Nephron progenitor cell (in vitro differentiated cells): ENCODE measurements at regions not wholly inside any gene's neighbourhood (a gene's known extent, or its start where the extent isn't known, plus 50 kb on each side); places are given as distances from the start of the nearest gene placed in this dataset.

ENCODE experiments used
- DNase-seq: peaks from one replicate; pipeline ENCODE4 v3.0.0; 2021
- H3K27ac Mint-ChIP-seq: 2 replicates; pipeline ENCODE4 v1.8.0; 2021; ENCODE audit warnings: mild to moderate bottlenecking, moderate library complexity, mixed read lengths
- H3K27me3 Mint-ChIP-seq: 2 replicates; pipeline ENCODE4 v1.8.0; 2021; ENCODE audit warnings: mild to moderate bottlenecking, low read depth, mixed read lengths; ENCODE audit not compliant: poor library complexity
- H3K36me3 Mint-ChIP-seq: 2 replicates; pipeline ENCODE4 v1.8.0; 2021; ENCODE audit warnings: low read depth, mixed read lengths
- H3K4me1 Mint-ChIP-seq: 2 replicates; pipeline ENCODE4 v1.8.0; 2021; ENCODE audit warnings: mixed read lengths
- H3K4me3 Mint-ChIP-seq: 2 replicates; pipeline ENCODE4 v1.8.0; 2021; ENCODE audit warnings: mild to moderate bottlenecking, moderate library complexity, mixed read lengths
- H3K9me3 Mint-ChIP-seq: 2 replicates; pipeline ENCODE4 v1.8.0; 2021; ENCODE audit warnings: mild to moderate bottlenecking, moderate library complexity, mixed read lengths
- TF ChIP-seq, protein P1 (sequence below): fragments of 200-600 bp; sonication (generic); IDR thresholded peaks from 2 replicates; pipeline ENCODE4 v1.5.0; 2021; ENCODE audit warnings: antibody characterized with exemption

DNA sequence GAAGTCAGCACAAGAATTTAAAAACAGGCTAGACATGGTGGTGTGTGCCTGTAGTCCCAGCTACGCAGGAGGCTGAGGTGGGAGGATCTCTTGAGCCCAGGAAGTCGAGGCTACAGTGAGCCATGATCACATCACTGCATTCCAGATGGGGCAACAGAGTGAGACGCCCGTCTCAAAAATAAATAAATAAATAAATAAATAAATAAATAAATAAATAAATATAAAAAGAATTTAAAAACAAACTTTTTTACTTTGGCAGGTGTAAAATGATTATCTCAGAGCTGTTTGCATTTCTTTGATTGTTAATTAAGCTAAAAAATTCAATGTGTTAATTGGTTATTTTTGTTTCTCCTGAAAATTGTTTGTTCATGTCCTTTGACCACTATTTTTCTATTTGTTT, 97.5 kb upstream of the RPS6KA3 start:
- H3K9me3 Mint-ChIP-seq: peaks cover 66% of the 10 kb centered on the region
- no peak overlapping the region for H3K27ac Mint-ChIP-seq
- TF ChIP-seq, protein P1, sequence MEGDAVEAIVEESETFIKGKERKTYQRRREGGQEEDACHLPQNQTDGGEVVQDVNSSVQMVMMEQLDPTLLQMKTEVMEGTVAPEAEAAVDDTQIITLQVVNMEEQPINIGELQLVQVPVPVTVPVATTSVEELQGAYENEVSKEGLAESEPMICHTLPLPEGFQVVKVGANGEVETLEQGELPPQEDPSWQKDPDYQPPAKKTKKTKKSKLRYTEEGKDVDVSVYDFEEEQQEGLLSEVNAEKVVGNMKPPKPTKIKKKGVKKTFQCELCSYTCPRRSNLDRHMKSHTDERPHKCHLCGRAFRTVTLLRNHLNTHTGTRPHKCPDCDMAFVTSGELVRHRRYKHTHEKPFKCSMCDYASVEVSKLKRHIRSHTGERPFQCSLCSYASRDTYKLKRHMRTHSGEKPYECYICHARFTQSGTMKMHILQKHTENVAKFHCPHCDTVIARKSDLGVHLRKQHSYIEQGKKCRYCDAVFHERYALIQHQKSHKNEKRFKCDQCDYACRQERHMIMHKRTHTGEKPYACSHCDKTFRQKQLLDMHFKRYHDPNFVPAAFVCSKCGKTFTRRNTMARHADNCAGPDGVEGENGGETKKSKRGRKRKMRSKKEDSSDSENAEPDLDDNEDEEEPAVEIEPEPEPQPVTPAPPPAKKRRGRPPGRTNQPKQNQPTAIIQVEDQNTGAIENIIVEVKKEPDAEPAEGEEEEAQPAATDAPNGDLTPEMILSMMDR: no peak
- DNase-seq: no peak
- H3K4me1 Mint-ChIP-seq: peaks cover 30% of the 10 kb centered on the region
- peaks cover 7% of the 10 kb centered on the region for H3K27me3 Mint-ChIP-seq
- H3K4me3 Mint-ChIP-seq: no peak overlapping the region
- no peaks in the 10 kb centered on the region for H3K36me3 Mint-ChIP-seq

DNA sequence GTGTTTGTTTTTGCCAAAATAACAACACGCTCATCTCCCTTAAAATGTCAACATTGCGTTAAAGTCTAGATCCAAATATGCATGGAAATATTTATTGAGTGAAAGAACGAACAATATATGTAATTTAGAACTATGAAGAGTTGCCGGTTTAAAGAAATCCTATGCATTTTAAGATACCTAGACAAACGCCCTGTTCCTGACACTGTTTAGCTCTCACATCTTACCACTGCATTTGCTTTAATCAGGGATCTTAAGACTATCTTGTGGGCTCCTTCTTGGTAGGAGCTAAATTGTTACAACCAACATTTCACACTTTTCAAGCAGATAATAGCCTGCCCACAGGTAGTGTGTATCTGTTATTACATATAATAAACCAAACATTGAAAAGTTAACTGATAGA, 96.6 kb upstream of the RPS6KA3 start:
- DNase-seq: no peak
- Mint-ChIP-seq H3K27ac (peak overlapping the region; percentile 95), H3K27me3 (peaks cover 11% of the 10 kb centered on the region), H3K4me3 (no peak overlapping the region), H3K9me3 (peaks cover 69% of the 10 kb centered on the region), H3K4me1 (peaks cover 30% of the 10 kb centered on the region), H3K36me3 (no peaks in the 10 kb centered on the region)
- TF ChIP-seq, protein P1: no peak

DNA sequence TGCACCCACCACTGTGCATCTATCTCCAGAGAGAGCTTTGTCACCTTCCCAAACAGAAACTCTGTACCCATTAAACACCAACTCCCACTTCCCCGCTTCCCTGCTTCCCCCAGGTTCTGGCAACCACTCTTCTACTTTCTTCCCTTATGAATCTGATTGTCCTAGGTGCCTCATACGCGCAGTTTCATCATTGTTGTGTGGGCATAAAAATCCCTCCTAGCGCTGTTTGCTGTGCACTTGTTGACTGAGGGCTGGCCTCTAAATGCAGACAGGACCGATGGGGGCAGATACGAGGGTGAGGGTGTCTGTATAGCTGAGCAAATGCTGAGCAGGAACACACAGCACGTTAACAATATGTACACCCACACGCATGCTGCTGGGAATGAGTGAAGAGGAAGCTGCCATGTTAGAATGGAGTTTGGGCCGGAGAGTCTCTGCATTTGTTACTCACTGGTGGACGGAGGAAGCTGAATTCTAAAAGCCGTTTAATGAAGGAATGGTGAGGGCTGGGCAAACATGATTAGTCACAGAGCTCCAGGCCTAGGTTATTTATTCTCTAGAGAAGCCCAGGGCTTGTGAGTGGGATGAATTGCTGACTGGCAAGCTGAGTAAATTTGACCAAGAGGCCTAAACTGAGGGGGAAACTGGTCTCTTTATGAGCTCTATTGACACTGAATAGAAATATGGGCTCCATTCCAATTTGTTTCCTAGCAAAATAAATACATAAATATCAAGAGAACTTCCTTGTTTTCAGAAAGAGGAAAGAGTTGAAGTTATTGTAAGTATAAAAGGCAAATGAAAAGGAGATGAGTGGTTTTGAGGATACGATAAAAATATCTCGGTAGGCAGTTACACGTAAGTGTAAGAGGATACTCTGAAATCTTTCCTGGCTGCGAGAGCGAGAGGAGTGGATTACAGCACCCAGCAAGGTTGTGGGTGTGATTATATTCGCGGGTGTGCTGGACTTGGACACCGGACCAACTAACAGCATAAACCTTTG, 95.9 kb upstream of the RPS6KA3 start:
- no peak for DNase-seq
- TF ChIP-seq, protein P1: no peak
- Mint-ChIP-seq H3K4me3 (peak overlapping the region; percentile 1), H3K9me3 (peaks cover 75% of the 10 kb centered on the region), H3K27me3 (peaks cover 11% of the 10 kb centered on the region), H3K27ac (peak overlapping the region; percentile 95), H3K4me1 (peaks cover 30% of the 10 kb centered on the region), H3K36me3 (no peaks in the 10 kb centered on the region)

GRCh38 chrX:20361890-20362262, 95.2 kb upstream of the RPS6KA3 start:
- H3K4me3 Mint-ChIP-seq: peak overlapping the region; percentile 26
- H3K4me1 Mint-ChIP-seq: peaks cover 30% of the 10 kb centered on the region
- peaks cover 11% of the 10 kb centered on the region for H3K27me3 Mint-ChIP-seq
- H3K9me3 Mint-ChIP-seq: peaks cover 78% of the 10 kb centered on the region
- DNase-seq: no peak
- no peaks in the 10 kb centered on the region for H3K36me3 Mint-ChIP-seq
- TF ChIP-seq, protein P1: no peak
- H3K27ac Mint-ChIP-seq: peak overlapping the region; percentile 58

DNA sequence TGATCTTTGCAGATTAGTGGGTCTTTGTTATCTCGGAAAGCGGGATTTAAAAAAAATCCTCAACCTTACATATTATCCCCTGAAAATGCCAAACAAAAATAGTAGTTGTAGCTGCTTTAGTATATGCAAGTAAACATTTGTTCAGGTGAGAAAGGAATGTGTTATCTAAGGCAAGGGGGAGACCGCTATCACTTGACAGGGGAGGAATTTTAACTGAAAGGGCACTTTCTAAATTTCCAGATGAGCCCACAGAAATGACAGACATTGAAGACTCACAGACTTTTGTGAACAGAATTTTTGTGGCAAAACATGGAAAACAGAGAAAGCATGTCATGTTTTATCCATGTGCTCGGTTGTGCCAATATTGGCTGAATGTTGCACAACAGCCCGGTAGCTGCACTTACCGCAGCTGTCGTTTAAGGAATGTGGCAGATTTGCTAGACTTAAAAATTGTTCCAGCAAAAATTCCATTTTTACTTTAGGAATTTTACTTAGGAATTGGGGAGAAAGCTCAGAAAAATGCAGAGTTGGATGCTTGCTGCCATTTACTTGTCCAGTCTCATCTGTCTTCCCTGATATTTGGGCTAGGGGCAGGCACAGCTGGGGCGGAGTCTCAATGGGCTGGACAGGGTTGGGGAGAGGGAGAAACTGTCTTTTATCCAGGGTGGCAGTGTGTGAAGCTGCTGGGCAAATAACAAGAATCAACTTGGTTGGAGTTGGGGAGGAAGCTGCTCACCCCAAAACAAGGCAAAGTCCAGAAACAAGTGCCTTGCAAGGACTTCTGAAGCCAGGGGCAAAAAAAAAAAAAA, 94.6 kb upstream of the RPS6KA3 start:
- TF ChIP-seq, protein P1: no peak
- Mint-ChIP-seq H3K4me1 (peaks cover 30% of the 10 kb centered on the region), H3K27me3 (peaks cover 11% of the 10 kb centered on the region), H3K27ac (no peak overlapping the region), H3K9me3 (peaks cover 79% of the 10 kb centered on the region), H3K4me3 (peak overlapping the region; percentile 11), H3K36me3 (no peaks in the 10 kb centered on the region)
- no peak for DNase-seq
